Lung (tissue), 11 donors: ENCODE measurements at regions not wholly inside any gene's neighbourhood (a gene's known extent, or its start where the extent isn't known, plus 50 kb on each side); places are given as distances from the start of the nearest gene placed in this dataset.

Experiments
- ATAC-seq: fragments of 200-7000 bp; cut with Tn5 transposase; one replicate; pipeline ENCODE4 v1.9.1; 2020; ENCODE audit warnings: moderate number of reproducible peaks; ENCODE audit not compliant: insufficient read depth, low FRiP score
- DNase-seq, 3 donors: peaks; one replicate each; pipeline ENCODE4 v3.0.0-alpha.2; 2013 to 2017
- H3K27ac ChIP-seq, 2 donors: one replicate each; pipeline ENCODE4 v1.5.1; 2013; ENCODE audit warnings: mild to moderate bottlenecking in 2 of 2, moderate library complexity in 2 of 2, control low read depth in 1 of 2, inconsistent platforms in 1 of 2, low read depth in 1 of 2, low read length in 1 of 2
- H3K27me3 ChIP-seq, 3 donors: one replicate each; pipeline ENCODE4 v1.5.1; 2013; ENCODE audit warnings: low read length in 2 of 3; ENCODE audit not compliant: control insufficient read depth in 3 of 3, insufficient read depth in 3 of 3
- H3K36me3 ChIP-seq, 4 donors: one replicate each; pipeline ENCODE4 v1.5.1; 2013; ENCODE audit warnings: low read length in 4 of 4, mild to moderate bottlenecking in 1 of 4, moderate library complexity in 1 of 4; ENCODE audit not compliant: control insufficient read depth in 4 of 4, insufficient read depth in 4 of 4
- H3K4me1 ChIP-seq, 5 donors: one replicate each; pipeline ENCODE4 v1.5.1; 2013; ENCODE audit warnings: low read length in 5 of 5, mild to moderate bottlenecking in 2 of 5, moderate library complexity in 1 of 5; ENCODE audit not compliant: control insufficient read depth in 5 of 5, insufficient read depth in 5 of 5
- H3K4me3 ChIP-seq: one replicate; pipeline ENCODE4 v1.5.1; 2013; ENCODE audit warnings: mild to moderate bottlenecking, control low read depth, moderate library complexity
- H3K9ac ChIP-seq, 2 donors: one replicate each; pipeline ENCODE4 v1.5.1; 2013; ENCODE audit warnings: low read length in 2 of 2, control low read depth in 1 of 2; ENCODE audit not compliant: insufficient read depth in 1 of 2
- H3K9me3 ChIP-seq, 4 donors: one replicate each; pipeline ENCODE4 v1.5.1; 2013; ENCODE audit warnings: low read length in 3 of 4, mild to moderate bottlenecking in 1 of 4, moderate library complexity in 1 of 4; ENCODE audit not compliant: control insufficient read depth in 4 of 4, insufficient read depth in 3 of 4
- WGBS, 2 donors: extraction: QIAGEN DNeasy Blood & Tissue Kit; methylation state at CpG; one replicate each; pipeline ENCODE4 v1.1.7; 2013; 5-methylcytosine and 5-hydroxymethylcytosine counted together
- TF ChIP-seq, protein P1 (sequence below): IDR thresholded peaks from 2 replicates; pipeline ENCODE4 v1.5.1; 2012; ENCODE audit warnings: mild to moderate bottlenecking; ENCODE audit errors: control extremely low read depth, extremely low read depth
- donor health status: control.
- donor health status: control.
- donor health status: Bipolar disorder and iron deficiency.
- donor health status: healthy.
- donor health status: DM: yes; HTN: yes; CAD: no.

DNA sequence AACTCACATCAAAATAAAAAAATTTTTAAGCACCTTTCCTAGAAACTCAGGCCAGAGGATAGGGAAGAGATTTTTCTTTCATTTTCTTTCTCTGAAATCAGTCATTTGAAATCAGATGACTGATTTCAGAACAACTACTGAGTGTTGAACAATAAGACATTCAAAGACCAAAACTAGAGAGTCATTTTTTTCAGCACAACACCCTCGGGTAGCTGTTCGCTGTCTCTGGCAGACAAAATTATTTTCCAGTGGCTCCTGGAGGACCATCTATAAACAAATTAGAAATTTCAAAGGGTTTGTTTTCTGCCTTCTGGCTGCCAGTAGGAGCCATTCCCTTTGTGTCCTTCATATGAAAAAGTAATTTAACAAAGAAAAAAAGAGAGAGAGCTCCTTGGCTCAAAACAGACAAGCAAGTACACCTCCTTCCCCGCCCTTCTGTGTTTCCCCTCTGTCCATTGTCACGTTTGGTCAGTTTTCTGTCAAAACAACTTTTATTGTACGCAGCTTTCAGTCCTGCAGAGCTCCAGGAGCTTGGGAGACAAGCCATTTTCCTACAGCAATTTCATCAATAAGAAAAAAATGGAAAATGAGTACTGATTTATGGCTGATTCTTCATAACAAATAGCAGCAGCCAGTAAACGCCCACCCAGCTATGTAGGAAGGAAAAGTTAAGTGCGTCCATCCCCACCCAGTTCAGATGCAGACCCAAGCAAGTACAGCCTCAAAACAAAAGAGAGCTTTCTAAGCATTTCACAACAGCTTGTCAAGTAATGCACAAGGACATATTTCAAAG lies 405.2 kb downstream of the ZNF608 start:
- TF ChIP-seq, protein P1, sequence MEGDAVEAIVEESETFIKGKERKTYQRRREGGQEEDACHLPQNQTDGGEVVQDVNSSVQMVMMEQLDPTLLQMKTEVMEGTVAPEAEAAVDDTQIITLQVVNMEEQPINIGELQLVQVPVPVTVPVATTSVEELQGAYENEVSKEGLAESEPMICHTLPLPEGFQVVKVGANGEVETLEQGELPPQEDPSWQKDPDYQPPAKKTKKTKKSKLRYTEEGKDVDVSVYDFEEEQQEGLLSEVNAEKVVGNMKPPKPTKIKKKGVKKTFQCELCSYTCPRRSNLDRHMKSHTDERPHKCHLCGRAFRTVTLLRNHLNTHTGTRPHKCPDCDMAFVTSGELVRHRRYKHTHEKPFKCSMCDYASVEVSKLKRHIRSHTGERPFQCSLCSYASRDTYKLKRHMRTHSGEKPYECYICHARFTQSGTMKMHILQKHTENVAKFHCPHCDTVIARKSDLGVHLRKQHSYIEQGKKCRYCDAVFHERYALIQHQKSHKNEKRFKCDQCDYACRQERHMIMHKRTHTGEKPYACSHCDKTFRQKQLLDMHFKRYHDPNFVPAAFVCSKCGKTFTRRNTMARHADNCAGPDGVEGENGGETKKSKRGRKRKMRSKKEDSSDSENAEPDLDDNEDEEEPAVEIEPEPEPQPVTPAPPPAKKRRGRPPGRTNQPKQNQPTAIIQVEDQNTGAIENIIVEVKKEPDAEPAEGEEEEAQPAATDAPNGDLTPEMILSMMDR = no peak
- Histone ChIP-seq H3K9ac (peak overlapping the region in 1 of 2 donors; percentile 8), H3K4me1 (peaks cover 6 to 30% (median 23%) of the 10 kb centered on the region in 5 donors), H3K9me3 (no peaks in the 10 kb centered on the region), H3K36me3 (no peaks in the 10 kb centered on the region), H3K27ac (no peak overlapping the region), H3K4me3 (no peak overlapping the region), H3K27me3 (no peaks in the 10 kb centered on the region)
- DNase-seq (peak in 1 of 3 donors; percentile 36), ATAC-seq (no peak)
- WGBS, 2 donors = 49 to 60% methylated on average over 7 of the region's 7 CpGs

DNA sequence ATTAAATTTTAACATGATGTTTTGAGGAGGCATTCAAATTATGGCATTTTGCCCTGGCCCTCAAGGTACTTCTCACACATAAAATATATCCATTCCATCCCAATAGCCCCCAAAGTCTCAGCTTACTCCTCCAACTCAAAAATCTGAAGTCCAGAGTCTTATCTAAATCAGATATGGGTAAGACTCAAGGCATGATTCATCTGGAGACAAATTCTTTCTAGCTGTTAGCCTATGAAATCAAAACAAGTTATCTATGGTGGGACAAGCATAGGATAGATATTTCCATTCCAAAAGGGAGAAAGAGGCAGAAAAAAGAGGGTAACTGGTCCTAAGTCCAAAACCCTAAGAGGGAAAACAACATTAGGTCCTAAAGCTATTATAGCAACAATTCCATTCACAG lies 408.4 kb downstream of the ZNF608 start:
- TF ChIP-seq, protein P1 = no peak
- no peaks in the 10 kb centered on the region for H3K9me3 ChIP-seq
- H3K27ac ChIP-seq = no peak overlapping the region
- DNase-seq (no peak), ATAC-seq (no peak)
- H3K36me3 ChIP-seq = no peaks in the 10 kb centered on the region
- no peak overlapping the region for H3K4me3 ChIP-seq
- peaks cover 3 to 30% (median 22%) of the 10 kb centered on the region in 5 donors for H3K4me1 ChIP-seq
- H3K9ac ChIP-seq = no peak overlapping the region
- no peaks in the 10 kb centered on the region for H3K27me3 ChIP-seq

DNA sequence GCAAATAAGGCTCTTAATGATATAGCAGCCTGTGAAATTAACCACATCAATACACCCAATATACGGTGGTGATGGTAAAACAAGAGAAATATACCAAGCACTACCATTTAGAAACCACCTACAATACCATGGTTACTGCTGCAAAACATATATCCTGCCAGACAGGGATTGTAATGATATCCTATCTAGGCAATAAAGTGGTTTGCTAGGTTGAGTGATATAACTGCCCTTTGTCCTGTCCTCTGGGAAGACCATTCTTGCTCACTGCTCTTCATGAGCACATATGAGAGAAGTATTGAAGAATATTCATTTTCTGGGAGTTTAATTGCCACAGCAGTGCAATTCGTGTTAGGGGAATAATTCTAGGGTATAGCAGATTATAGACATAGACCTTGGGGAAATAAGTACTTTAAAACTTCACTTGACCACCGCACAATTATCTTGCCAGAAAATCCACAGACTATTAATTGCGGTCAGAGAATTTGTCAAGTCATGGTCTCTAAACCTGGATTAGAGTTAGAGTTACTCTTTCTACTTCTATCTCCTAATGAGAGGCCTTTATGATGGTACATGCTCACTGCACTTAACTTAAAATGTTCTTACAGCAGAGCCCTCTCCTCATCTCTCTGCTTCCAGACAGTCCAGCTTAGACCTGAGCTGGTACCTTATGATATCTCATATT lies 413.0 kb downstream of the ZNF608 start:
- Histone ChIP-seq H3K9me3 (peaks cover 0 to 9% (median 0%) of the 10 kb centered on the region in 4 donors), H3K36me3 (no peaks in the 10 kb centered on the region), H3K4me3 (no peak overlapping the region), H3K27me3 (no peaks in the 10 kb centered on the region), H3K9ac (no peak overlapping the region), H3K27ac (no peak overlapping the region), H3K4me1 (peaks cover 0 to 1% (median 0%) of the 10 kb centered on the region in 5 donors)
- no peak for DNase-seq
- TF ChIP-seq, protein P1 = no peak
- no peak for ATAC-seq
- WGBS, 2 donors = 86 to 93% methylated on average over 4 of the region's 4 CpGs
